Left renal cortex interstitium (tissue), 4 donors: ENCODE measurements at regions not wholly inside any gene's neighbourhood (a gene's known extent, or its start where the extent isn't known, plus 50 kb on each side); places are given as distances from the start of the nearest gene placed in this dataset.
A peak's percentile ranks its signal among the peaks of the same experiment; 100 is the strongest.
"Not testable (repeated sequence)": the region's sequence is repeated elsewhere in the genome, so short reads cannot be mapped to it uniquely, and the experiment has no call there.

Source experiments
- DNase-seq, 4 donors: peaks; one replicate each; pipeline ENCODE4 v3.0.0-alpha.2; 2013; ENCODE audit warnings: low read depth in 4 of 4, low spot score in 2 of 4, missing footprints in 1 of 4

DNA sequence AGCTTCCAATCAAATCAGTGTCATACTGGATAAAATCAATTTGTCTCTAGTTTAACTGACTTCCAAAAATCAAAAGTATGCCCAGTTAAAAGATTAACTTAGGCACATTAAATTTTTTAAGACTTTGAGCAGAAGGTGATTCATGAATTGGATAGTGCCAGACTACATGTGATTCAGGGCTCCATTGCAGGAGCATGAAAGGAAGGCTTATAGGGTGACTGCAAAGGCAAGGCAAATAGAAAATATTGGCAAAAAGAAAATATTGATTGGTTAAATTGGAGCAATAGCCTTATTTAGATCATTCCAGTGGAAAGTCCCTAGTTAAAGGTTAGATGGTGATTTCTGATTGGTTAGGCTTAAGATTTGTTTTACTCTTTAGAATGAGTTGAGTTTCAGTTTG lies 223.9 kb upstream of the ERCC4 start:
- DNase-seq = no peak

DNA sequence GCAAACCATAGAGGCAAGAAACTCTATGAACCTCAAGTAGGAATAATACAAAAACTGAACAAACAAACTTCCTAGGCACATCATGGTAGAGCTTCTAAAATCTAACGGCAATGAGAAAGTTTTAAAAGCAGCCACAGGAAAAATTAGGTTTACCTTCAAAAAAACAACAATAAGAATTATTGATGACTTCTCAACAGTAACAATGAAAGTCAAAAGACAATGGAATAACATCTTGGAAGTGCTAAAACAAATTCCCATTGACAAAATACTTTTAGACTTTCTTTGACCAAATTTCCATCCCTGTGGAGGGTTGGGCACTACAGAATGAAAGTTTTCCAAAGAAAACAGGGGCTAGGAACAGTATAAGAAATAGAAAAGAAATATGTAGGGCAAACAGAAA lies 222.9 kb upstream of the ERCC4 start:
- DNase-seq = no peak

DNA sequence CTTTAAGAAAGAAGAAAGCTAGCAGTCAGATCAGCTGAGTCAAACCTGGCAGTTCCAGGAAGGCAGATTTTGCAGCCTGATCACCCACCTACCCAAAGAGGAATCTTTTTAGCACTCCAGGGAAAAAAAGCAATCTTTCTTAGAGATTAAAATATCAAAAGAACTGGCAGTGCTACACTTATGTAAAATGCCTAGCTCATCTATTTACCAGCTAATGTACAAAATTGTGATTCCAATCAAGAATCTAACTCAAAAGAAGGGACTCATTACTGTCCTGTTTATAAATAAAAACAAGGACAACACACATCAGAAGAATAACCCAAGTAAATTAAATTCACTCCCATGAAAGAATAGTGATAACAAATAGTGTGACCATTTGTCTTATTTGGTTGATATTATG lies 222.4 kb upstream of the ERCC4 start:
- DNase-seq = no peak

DNA sequence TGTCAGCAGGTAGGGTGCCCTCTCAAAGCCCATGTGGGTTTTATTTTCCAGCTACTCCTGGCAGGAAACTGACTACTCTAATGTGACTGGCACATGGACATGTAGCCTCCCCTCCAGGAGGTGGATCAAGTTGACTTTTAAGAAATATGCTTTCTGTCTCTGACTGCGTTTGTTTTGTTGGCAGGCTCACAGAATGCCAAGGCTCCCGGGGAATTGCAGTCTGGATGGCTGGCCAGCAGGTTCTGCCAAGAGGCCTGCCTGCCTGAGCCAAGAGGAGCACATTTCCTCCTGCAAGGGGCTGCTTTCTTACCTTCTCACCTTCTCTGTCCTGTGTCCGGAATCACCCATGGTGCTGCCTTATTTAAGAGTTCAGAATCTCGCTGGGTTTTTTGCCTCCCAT lies 217.3 kb upstream of the ERCC4 start:
- no peak for DNase-seq

DNA sequence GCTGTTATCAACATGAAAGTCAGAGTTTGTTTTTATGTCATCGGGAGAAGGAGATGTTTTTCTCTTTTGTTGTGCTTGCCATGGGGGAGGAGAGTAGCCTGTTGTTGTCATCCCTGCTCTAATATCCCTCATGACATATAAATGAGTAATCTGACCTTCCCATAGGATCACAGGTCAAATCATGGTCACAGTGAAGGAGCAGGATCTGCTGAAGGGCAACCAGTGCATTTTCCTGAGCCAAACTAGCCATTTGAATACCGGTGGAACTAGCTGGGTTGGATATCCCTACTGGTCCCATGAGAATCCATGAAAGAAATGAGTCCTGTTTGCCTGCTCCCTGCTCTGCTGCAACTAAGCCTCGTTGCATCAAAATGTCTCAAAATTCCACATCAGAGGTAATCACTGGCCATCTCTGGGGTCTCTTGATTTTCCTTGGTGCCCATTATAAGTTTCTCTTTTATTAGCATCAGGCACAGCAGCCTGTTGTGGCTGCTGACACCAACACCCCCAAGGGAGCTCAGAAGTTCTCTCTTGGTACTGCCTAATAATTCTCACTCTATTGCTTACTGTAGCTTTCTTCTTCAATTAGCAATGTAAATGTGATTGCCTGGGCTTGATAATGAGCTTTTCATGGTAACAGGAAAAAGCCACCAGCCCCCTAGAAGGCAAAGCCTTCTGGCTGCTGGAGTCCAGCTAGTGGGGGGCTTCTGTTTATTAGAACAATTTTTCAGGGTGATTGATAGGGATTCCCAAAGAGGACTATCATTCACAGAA lies 211.4 kb upstream of the ERCC4 start:
- peak in 1 of 4 donors; percentile 2 for DNase-seq

DNA sequence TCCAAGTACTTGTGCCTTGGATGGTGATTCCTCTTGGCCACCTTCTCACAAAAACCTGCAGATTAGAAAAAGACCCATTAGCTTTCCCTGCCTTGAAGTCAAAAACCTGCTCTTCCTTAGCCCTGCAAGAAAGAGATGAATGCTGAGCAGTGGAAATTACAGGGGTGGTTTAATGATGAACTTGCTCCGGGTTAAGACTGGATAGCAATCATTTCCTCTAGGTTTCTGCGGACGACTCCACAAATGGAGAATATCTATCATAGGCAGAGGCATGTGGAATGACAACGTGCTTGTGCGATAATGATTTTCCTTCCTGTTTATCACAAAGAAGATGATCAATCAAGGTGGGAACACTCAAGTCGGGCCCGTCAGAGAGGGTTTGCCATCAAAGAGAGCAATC lies 201.2 kb upstream of the ERCC4 start:
- DNase-seq = no peak

DNA sequence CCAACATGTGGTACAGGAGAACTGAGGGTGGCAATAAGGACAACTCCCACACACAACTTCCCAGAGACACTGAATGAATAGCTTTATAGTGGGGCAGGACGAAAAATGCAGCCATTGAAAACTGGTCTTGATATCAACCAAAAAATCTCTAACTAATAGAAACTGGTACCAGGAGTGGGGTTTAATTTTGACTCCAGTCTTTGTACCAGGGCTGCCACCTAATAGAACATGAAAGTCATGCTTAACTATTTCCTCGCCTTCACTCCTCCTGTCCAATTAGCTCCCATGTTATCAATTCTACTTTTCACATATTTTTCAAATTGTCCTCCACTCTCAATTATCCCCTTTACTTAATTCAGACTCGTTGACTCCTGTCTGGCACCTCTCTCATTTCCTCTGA lies 192.0 kb upstream of the ERCC4 start:
- no peak for DNase-seq

DNA sequence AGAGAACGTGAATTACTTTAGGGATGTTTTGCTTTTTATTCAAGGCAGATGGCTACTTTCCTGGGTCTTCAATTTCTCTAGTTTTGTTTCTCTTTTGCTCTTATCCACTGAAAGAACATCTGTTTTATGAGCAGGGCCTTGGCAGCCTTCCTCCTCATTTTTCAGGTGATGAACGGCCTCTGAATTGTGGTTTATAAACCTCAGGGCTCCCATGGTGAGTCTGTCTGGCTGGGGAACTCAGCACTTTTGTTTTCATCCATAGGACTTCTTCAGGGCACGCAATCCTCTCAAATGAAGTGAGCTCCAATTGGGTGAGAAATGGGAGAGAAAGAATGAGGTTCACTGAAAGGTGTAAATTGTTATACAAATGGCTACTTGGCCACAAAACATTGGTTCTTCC lies 186.4 kb upstream of the ERCC4 start:
- DNase-seq = no peak

DNA sequence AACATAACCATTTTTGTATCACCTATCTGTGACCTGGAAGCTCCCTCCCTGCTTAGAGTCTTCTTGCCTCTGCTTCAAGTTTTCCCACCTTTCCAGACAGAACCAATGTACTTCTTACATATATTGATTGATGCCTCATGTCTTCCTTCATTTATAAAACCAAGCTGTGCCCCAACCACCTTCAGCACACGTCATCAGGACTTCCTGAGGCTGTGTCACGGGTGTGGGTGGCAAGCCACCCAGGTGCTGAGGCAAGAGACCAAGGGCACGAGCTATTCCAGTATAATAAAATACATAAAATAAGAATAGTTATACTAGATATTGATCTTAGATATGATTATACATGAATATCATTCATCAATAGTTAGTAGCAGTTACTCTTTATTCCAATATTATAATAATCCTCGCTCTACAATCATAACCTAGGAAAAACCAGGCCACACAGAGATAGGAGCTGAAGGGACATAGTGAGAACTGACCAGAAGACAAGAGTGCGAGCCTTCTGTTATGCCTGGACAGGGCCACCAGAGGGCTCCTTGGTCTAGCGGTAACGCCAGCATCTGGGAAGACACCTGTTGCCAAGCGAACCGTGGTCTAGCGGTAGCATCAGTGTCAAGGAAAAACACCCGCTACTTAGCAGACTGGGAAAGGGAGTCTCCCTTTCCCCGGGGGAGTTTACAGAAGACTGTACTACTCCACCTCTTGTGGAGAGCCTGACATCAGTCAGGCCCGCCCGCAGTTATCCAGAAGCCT lies 180.2 kb upstream of the ERCC4 start:
- DNase-seq = not testable (repeated sequence)

DNA sequence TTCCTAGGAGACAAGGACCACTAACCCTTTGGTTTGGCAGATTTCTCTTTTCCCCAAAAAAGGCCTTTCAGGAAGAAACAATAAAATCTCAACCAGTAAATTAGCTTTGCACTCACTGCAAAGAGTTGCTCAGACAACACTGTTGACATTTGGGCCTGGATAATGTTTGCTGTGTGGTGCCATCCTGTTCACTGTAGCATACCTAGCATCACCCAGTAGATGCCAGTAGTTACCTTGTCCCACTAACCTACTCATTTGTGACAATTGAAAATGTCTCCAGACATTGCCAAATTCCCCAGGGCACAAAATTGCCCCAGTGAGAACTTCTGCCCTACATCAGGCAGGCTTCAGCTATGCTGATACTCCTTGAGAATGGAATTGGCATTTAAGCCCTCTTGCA lies 177.0 kb upstream of the ERCC4 start:
- DNase-seq = no peak

DNA sequence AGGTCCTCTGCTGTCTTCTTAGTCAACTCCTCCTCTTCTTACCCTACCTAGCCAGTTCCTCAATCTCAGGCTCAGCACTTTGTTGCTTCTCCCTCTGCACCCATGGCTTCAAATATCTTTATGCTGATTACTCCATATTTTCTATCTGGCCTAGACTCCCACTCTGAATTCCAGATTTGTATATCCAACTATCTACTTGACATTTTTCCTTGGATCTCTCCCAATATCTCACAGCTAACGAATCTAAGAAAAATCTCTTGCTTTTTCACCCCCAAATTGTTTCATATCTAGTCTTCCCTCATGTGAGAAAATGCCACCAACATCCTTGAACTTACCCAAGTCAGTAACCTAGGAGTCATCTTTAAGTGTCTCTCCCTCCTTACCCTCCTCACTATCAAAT lies 176.4 kb upstream of the ERCC4 start:
- DNase-seq = no peak

DNA sequence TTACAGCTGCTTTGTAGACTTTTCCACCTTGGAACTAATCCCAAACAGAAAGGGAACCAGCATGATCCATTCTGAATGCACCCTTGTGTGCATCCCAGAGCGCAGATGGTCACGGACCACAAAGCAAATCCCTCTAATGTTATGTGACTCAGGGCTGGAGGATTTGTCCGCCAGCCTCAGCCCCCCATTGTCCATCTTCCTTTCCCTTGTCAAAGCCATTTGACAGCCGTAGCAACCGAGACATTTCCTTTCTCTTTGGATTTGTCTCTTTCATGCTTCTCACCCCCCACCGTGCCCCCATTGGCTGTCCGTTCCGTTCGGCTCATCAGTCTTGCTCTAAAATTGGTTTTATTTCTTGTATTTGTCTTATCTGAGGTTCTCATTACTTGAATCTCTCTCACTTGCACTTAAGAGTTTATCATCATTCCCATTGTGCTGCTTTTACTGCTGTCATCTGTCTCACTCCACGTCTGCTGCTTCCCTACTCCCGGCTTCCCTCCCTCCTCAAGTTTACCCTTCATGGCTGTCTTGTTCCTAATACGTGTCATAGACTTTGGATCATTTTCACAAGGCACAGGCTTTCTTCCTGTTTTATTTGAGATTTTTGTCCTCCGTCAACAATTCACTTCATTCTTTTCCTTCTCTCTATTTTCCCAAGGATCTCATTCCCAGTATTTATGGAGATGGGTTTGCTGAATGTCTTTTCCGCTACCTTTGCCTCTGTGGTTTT lies 163.4 kb upstream of the ERCC4 start:
- no peak for DNase-seq

DNA sequence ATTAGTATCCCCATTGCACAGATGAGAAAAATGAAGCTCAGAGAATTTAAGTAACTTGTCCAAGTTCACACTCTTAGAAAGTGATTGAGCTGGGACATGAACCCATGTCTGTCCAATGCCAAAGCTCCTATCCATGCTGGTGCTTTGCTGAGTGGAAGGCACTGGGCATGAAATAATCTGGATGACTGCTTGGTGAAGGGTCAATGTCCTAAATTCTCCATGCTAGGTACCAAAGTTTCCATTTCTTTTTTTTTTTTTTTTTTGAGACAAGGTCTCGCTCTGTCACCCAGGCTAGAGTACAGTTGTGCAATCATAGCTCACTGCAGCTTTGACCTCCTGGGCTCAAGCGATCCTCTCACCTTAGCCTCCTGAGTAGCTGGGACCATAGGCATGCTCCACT lies 153.6 kb upstream of the ERCC4 start:
- DNase-seq = no peak

DNA sequence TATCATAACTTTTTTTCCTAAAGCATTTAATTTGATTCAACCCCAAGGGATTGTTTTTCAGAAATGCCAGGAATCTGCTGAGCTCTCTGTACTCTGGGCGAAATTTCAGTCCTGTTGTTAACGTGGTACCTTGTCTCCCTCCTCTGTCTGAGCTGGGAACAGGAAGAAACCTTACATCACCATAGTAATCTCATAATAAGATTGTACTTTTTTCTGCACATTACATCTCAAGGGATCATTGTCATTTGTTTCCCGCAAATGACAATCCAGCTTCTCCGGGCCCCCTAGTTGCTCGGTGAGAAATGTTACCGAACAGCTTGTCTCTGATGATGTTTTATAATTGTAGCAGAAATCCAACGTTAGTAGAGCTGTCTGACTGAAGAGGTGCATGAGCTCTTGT lies 152.7 kb upstream of the ERCC4 start:
- peak in 2 of 4 donors; percentile 21 to 25 for DNase-seq

DNA sequence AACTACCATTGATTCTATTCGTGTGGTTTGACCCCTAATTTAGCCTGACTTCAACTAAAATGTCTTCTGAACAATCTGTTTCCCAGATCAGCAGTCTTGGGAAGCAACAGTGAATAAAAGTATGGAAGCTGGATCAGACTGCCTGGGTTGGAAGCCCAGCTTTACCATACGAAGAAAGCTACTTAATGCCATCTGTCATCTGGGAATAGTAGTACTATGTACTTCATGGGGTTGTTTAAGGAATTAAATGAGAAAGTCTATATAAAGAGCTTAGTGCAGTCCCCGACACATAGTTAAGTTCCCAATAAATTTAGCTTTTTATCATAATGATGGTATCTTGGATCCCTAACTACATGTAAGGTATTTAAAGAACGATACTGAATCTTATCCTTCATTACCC lies 151.5 kb upstream of the ERCC4 start:
- no peak for DNase-seq

DNA sequence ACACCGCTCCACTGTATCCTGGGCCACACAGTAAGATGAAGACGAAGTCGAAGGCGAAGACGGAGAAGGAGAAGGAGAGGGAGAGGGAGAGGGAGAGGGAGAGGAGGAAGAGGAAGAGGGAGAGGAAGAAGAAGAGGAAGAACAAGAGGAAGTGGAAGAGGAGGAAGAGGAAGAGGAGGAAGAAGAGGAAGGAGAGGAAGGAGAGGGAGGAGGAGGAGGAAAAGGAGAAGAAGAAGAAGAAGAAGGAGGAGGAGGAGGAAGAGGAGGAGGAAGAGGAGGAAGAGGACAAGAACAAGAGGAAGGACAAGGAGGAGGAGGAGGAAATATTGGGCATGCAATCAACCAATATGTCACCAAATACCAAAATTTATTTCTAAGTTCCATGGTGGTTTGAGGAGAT lies 149.5 kb upstream of the ERCC4 start:
- DNase-seq = no peak

DNA sequence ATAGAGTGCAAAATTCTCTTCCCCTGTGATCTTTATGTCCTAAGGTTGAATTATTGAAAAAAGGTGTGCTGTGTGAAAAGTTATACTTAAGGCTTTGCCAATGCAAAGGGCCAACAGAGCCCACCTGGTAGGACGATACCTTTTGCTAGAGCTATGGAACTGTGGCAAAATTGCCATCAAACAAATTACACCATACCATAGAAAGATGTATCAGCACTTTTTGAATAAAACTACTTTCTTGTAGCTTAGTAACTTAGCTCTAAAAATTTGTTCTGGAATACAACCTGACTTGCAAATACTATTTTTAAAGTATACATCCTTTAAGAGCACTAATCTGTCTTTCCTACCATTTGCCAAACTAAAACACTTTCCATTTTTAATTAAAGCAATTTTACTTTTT lies 147.2 kb upstream of the ERCC4 start:
- DNase-seq = no peak

DNA sequence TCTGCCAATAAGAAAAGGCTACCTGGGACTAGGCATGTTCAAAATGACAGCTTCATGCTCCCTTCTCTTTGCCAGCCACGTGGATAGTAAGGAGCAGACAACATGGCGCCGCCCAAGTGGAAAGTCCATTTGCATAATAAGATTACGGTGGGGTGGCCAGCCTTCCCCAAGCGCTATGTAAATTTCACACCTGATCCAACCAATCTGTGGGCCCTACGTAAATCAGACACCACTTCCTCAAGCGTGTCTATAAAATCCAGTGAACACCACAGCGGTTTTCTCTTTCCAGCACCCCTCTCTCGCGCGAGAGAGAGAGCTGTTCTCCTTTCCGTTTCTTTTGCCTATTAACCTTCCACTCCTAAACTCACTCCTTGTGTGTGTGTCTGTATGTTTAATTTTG lies 140.3 kb upstream of the ERCC4 start:
- no peak for DNase-seq

DNA sequence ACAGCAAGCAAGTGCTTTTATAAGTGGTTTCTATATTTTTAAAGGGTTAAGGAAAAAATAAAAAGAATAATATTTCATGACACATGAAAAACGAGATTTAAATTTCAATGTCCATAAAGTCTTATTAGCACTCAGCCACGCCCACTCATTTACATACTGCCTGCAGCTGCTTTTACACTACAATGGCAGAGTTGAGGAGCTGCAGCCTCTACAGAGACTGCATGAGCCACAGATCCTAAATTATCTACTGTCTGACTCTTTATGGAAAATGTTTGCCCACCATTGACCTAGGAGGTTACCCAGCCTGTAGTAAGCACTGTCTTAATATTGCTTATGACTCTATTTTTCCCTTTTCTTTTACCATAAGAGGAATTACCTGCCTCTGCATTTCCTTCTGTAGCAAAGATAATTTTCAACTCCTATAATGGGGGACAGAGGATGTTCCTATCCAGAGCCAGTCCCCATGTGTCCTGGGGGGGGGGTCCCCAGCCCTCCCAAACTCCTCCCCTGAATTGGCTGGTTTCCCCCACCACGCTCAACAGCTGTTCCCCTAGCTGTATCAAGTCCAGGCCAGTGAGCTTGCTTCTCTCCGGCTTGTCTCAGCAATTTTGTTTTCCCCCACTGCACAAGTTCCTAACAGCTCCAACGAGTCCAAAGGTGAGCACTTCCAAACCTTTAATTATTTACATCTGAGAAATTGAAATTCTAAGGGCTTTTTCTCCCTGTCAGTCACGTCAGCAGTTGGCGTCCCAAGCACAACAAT lies 139.4 kb upstream of the ERCC4 start:
- DNase-seq = no peak

DNA sequence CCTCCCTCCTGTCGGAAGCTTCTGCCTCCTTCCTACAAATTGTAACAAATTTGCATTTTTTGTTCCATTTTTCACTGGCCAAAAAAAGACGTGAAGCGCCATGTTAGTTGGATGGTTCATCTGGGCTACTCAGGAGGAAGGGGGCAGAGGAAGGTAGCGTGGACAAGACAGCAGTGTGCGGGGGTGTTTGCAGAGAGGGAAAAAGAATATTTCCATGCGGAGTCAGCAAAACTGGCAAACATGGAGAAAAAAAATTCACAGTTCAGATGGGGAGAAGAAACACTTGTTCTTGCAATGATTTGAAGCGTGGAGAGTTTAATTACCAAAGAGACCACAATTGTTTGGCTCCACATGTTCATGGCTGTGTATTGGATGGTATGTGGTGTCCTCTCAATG lies 138.8 kb upstream of the ERCC4 start:
- DNase-seq = no peak
